Fibroblast of mammary gland (primary cell): ENCODE measurements at regions not wholly inside any gene's neighbourhood (a gene's known extent, or its start where the extent isn't known, plus 50 kb on each side); places are given as distances from the start of the nearest gene placed in this dataset.

ENCODE experiments used
- DNase-seq: peaks from one replicate; pipeline ENCODE4 v3.0.0-alpha.2; 2010; ENCODE audit warnings: low read depth
- H3K4me3 ChIP-seq: 2 replicates; pipeline ENCODE4 v1.5.1; 2011; ENCODE audit warnings: low read depth, mild to moderate bottlenecking, low read length, moderate library complexity; ENCODE audit not compliant: control insufficient read depth
- CTCF ChIP-seq: conservative IDR thresholded peaks from 2 replicates; pipeline ENCODE4 v1.5.1; 2011; ENCODE audit warnings: low read depth, low read length, inconsistent platforms; ENCODE audit not compliant: control insufficient read depth, insufficient read depth

GRCh38 chr13:57925250-57925649 is 293.7 kb downstream of the PCDH17 start:
- TF ChIP-seq CTCF = no peak
- no peak for DNase-seq
- H3K4me3 ChIP-seq = no peak overlapping the region

- no peak for TF ChIP-seq CTCF
- DNase-seq = no peak
- no peak overlapping the region for H3K4me3 ChIP-seq
Observed at GRCh38 chr13:57925751-57926150, 294.2 kb downstream of the PCDH17 start.

GRCh38 chr13:57932061-57932460 is 300.5 kb downstream of the PCDH17 start:
- no peak for TF ChIP-seq CTCF
- no peak overlapping the region for H3K4me3 ChIP-seq
- no peak for DNase-seq

- TF ChIP-seq CTCF = no peak
- no peak overlapping the region for H3K4me3 ChIP-seq
- DNase-seq = no peak
Observed at GRCh38 chr13:57933606-57934005, 302.1 kb downstream of the PCDH17 start.

- no peak for DNase-seq
- H3K4me3 ChIP-seq = no peak overlapping the region
- TF ChIP-seq CTCF = no peak
Observed at GRCh38 chr13:57935965-57936364, 304.4 kb downstream of the PCDH17 start.

GRCh38 chr13:57946361-57946760 is 314.8 kb downstream of the PCDH17 start:
- no peak for TF ChIP-seq CTCF
- DNase-seq = no peak
- no peak overlapping the region for H3K4me3 ChIP-seq

GRCh38 chr13:57948884-57949283 is 317.3 kb downstream of the PCDH17 start:
- no peak for TF ChIP-seq CTCF
- no peak for DNase-seq
- H3K4me3 ChIP-seq = no peak overlapping the region
